ENCODE measurements at regions not wholly inside any gene's neighbourhood (a gene's known extent, or its start where the extent isn't known, plus 50 kb on each side); places are given as distances from the start of the nearest gene placed in this dataset.
"Not testable (repeated sequence)": the region's sequence is repeated elsewhere in the genome, so short reads cannot be mapped to it uniquely, and the experiment has no call there.

- no peak for DNase-seq (ENCODE audit: low spot score)
These were observed 545.7 kb downstream of the GATA3 start for GRCh38 chr10:8600192-8600591.

GRCh38 chr10:8602821-8603220 is 548.3 kb downstream of the GATA3 start:
- no peak for DNase-seq (ENCODE audit: low spot score)

GRCh38 chr10:8614054-8614565 is 559.6 kb downstream of the GATA3 start:
- DNase-seq (ENCODE audit: low spot score): no peak

- DNase-seq (ENCODE audit: low spot score): no peak
These were observed 560.6 kb downstream of the GATA3 start for GRCh38 chr10:8615118-8615517.

GRCh38 chr10:8616166-8616565 is 561.7 kb downstream of the GATA3 start:
- DNase-seq (ENCODE audit: low spot score): no peak

GRCh38 chr10:8617792-8618191 is 563.3 kb downstream of the GATA3 start:
- no peak for DNase-seq (ENCODE audit: low spot score)

GRCh38 chr10:8618834-8619233 is 564.3 kb downstream of the GATA3 start:
- no peak for DNase-seq (ENCODE audit: low spot score)

DNA sequence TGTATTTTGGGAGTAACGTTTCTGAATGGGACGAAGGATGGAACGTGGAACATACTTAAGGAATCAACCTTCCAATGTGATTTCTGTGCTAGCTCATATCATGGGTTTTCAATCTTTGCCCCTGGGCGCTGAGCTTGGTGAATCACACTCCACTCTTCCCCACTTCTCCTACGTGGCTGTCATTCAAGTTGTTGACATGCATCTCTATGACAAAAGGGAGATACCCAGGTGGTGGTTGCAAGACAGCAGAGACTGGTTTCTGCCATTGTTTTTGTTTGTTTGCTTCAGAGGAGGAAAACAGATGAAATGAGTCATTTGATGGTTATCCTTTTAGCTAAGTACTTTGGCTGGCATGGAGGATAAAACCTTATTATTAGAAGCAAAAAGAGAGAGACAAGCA is 573.9 kb downstream of the GATA3 start:
- DNase-seq (ENCODE audit: low spot score): no peak

DNA sequence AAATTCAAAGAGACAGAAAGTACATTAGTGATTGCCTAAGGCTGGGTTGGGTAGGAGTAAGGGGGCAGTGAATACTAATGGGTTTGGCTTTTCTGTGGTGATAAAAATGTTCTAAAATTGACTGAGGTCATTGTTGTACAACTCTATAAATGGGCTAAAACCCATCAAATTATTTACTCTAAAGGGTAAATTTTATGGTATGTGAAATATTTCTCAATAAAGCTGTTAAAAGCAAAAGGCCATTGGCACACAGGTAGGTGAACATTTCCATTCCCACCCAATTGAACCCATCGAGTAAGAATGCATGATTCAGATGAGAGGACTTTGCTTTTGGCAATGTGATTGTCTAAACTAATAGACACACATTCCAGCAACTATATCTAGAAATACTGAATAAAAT is 579.4 kb downstream of the GATA3 start:
- no peak for DNase-seq (ENCODE audit: low spot score)

- no peak for DNase-seq (ENCODE audit: low spot score)
These were observed 581.9 kb downstream of the GATA3 start for GRCh38 chr10:8636371-8636770.

- DNase-seq (ENCODE audit: low spot score): no peak
These were observed 583.2 kb downstream of the GATA3 start for GRCh38 chr10:8637640-8638039.

GRCh38 chr10:8638088-8638672 is 583.7 kb downstream of the GATA3 start:
- no peak for DNase-seq (ENCODE audit: low spot score)

- DNase-seq (ENCODE audit: low spot score): no peak
These were observed 585.1 kb downstream of the GATA3 start for GRCh38 chr10:8639486-8640185.

DNA sequence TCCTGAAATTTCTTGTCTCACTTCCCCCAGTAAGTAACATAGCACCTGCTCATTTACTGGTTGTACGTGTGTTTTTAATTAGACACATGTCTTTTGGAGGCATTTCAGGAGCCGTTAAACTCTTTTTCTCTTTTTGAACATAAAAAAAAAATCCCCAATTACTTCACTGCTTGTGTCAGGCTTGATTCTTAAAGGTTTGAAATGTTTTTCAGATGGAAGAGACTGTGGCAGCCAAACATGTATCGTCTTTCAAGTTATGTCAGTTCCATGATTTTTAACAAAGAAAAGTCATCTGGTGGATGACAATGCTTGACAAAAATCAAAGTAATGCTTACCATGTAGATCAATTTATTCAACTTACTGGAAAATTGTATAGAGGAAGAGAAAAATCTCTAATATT is 585.8 kb downstream of the GATA3 start:
- DNase-seq (ENCODE audit: low spot score): no peak

GRCh38 chr10:8640878-8641277 is 586.4 kb downstream of the GATA3 start:
- no peak for DNase-seq (ENCODE audit: low spot score)

- DNase-seq (ENCODE audit: low spot score): no peak
These were observed 601.8 kb downstream of the GATA3 start for GRCh38 chr10:8656261-8656660.

DNA sequence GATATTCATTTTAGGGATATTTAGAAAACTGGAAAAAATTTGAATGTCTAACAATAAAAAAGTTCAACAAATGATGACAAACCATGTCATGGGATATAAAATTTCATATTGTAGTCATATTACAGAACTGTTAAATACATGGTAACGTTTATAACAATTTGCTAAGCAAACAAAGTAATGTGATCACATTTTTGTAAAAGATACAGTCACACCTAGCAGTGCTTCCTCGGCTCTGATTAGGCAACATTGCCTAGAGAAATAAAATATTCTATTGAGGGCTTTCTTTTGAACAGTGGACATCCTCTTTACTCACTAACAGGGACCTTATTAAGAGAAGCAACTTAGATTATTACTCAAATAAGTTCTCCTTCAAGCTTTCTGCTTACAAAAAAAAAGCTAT is 605.5 kb downstream of the GATA3 start:
- DNase-seq (ENCODE audit: low spot score): no peak

GRCh38 chr10:8661886-8662285 is 607.4 kb downstream of the GATA3 start:
- DNase-seq (ENCODE audit: low spot score): no peak

- no peak for DNase-seq (ENCODE audit: low spot score)
These were observed 608.6 kb downstream of the GATA3 start for GRCh38 chr10:8663131-8663530.

GRCh38 chr10:8665322-8665721 is 610.8 kb downstream of the GATA3 start:
- no peak for DNase-seq (ENCODE audit: low spot score)

DNA sequence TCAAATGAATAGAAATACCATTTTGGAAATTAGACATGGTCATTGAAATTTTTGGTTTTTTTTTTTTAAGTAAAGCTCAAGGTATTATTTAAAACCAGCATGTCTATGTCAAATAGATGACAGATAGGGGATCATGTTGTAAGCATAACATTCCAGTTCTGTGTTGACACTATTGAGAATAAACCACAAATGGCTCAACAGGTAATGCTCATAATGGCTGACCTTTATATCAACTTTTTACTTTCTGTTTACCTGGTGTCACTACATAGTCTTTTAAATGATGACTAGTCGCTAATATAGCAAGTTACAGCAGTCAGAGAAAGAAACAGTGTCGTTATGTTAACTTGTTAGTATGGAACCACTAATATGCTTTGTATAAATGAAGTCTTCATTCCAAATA is 616.0 kb downstream of the GATA3 start:
- no peak for DNase-seq (ENCODE audit: low spot score)

GRCh38 chr10:8674230-8674629 is 619.7 kb downstream of the GATA3 start:
- no peak for DNase-seq (ENCODE audit: low spot score)

DNA sequence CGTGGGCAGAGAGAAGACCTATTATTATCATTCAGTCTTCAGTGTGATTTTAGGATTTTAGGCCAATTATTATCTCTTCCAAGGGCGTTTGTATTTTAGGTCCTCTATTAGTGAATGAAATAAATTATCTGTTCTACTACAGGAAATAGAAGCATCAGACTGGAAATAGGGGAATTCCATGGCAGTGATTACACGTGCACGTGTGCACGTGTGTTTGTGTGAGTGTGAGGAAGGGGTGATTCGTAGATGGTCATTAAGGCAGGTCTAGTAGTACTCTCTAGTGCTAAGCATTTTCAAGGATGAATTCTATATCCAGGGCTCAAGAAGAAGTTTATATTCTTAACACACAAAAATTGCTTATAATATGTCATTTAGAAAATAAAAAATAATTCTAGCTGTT is 623.2 kb downstream of the GATA3 start:
- DNase-seq (ENCODE audit: low spot score): no peak

GRCh38 chr10:8684916-8685315 is 630.4 kb downstream of the GATA3 start:
- DNase-seq (ENCODE audit: low spot score): not testable (repeated sequence)

Measured in AG20443 (cell line).